HAP-1 (cell line): ENCODE measurements at regions not wholly inside any gene's neighbourhood (a gene's known extent, or its start where the extent isn't known, plus 50 kb on each side); places are given as distances from the start of the nearest gene placed in this dataset.
"Not testable (repeated sequence)": the region's sequence is repeated elsewhere in the genome, so short reads cannot be mapped to it uniquely, and the experiment has no call there.

Experiments used
- DNase-seq, 2 experiments: peaks; one replicate each; pipeline ENCODE4 v3.0.0-alpha.2; 2016 to 2020; ENCODE audit warnings: low spot score in 2 of 2
- H3K27me3 ChIP-seq: fragments of 250-450 bp; sonication (Bioruptor Pico); 2 replicates; pipeline ENCODE4 v1.5.1; 2020; ENCODE audit warnings: low read depth, mild to moderate bottlenecking, moderate library complexity
- H3K36me3 ChIP-seq: fragments of 250-450 bp; sonication (Bioruptor Pico); replicated peaks from 2 replicates; pipeline ENCODE4 v1.5.1; 2020; ENCODE audit warnings: mild to moderate bottlenecking
- H3K4me1 ChIP-seq: fragments of 250-450 bp; sonication (Bioruptor Pico); 2 replicates; pipeline ENCODE4 v1.5.1; 2020; ENCODE audit warnings: mild to moderate bottlenecking
- H3K4me3 ChIP-seq: fragments of 250-450 bp; sonication (Bioruptor Pico); 2 replicates; pipeline ENCODE4 v1.5.1; 2020; ENCODE audit warnings: mild to moderate bottlenecking, moderate library complexity
- H3K9me3 ChIP-seq: fragments of 250-450 bp; sonication (Bioruptor Pico); 2 replicates; pipeline ENCODE4 v1.5.1; 2020; ENCODE audit warnings: mild to moderate bottlenecking, moderate library complexity
- in situ Hi-C: fragments of 300-500 bp; cut with MboI; formaldehyde crosslinking; loops from 3 replicates; pipeline ENCODE4 v1.14.3; 2020; ENCODE audit warnings: low sequenced_read_pairs, inconsistent platforms, mixed read lengths

DNA sequence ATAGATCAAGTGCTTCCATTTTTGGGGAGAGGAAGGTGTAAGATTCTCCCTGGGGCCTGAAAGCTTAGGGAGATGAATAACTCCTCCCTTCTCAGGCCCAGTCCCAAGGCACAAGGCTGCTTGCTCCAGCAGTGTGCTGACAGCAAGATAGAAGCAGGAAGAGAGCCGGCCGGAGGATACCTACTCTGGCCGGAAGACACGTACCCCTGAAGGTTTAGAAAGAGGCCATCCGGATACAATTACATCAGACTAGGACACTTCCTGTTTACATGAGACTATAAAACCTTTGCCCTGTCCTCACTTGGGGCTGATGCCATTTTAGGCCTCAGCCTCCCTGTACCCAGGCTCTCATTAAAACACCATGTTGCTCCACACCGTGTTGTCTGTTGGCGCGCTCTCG is 329.9 kb downstream of the SV2B start:
- Histone ChIP-seq H3K36me3 (no peaks in the 10 kb centered on the region), H3K4me1 (no peaks in the 10 kb centered on the region), H3K4me3 (no peak overlapping the region), H3K27me3 (0 out of 2 replicates have a peak, but pooled peaks cover 2% of the 10 kb centered on the region), H3K9me3 (no peaks in the 10 kb centered on the region)
- no peak for DNase-seq
- in situ Hi-C loops: no loop called here

DNA sequence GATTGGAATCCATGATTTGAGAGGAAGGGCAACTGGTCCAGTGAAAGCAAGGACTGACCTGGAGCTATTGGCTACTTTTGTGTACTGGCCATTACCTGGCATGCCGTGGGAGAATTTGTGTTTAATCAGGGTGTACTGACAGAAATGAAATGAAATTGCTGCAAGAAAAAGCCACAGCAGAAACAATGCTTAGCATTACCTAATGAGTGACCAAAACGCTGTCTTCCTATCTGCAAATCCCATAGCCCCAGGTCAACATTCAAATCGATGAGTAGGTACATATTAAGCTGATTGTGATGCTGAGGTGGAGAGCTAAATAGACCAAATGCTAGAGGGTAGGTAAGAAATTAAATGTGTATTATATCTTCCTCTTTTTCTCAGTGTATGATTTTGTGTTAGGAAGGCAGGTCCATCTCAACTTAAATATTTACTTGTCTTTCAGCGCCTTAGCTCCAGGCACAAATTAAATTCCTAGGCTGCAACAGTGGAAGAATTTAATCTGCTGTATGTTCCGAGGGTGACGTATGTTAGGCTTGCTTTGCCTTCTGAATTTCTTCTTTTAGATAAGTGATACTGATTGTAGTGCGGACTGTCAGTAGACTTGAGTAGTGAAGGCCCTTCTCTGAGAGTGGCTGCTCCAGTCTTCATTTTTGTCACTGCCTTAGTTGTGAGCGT is 331.1 kb downstream of the SV2B start:
- Histone ChIP-seq H3K36me3 (no peaks in the 10 kb centered on the region), H3K9me3 (no peaks in the 10 kb centered on the region), H3K4me3 (no peak overlapping the region), H3K4me1 (no peaks in the 10 kb centered on the region), H3K27me3 (0 out of 2 replicates have a peak, but pooled peaks cover under 1% of the 10 kb centered on the region)
- in situ Hi-C loops: no loop called here
- DNase-seq: no peak

DNA sequence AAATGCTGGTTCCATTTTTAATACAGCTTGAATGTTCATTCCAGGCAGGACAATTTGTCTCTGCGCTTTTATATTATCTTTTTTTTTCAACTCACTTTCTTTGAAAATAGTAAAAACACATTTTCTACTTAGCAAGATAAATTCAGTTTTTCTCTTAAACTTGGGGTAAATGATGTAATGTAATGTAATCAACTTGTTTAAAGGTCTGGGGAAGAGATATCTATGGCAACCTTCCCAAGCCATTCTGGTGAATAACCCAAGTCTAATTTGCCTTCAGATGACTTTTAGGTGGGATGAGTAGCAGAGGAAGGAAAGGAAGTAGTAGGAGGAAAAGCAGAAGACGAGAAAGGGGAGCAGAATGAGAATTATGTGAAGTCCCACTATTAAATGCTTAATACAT is 335.1 kb downstream of the SV2B start:
- H3K4me1 ChIP-seq: no peaks in the 10 kb centered on the region
- no peaks in the 10 kb centered on the region for H3K9me3 ChIP-seq
- in situ Hi-C loops: no loop called here
- H3K4me3 ChIP-seq: no peak overlapping the region
- H3K27me3 ChIP-seq: no peaks in the 10 kb centered on the region
- no peaks in the 10 kb centered on the region for H3K36me3 ChIP-seq
- no peak for DNase-seq

DNA sequence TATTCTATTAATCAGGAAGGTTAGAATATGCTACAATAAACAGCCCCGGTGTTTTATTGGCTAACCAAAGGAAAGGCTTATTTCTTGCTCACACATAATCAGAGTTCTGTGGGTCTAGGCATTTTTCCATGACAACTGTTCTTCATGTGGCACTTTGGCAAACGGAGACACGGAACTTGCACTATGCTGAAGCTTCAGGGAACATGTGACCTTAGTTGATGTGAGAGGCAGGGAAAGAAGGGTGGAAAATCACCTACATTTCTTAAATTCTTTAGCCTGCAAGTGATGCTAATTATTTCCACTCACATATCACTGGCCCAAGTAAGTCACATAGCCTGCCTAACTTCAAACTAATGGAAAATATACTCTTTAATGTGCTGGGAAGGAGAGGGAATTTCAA is 344.6 kb downstream of the SV2B start:
- in situ Hi-C loops: no loop called here

DNA sequence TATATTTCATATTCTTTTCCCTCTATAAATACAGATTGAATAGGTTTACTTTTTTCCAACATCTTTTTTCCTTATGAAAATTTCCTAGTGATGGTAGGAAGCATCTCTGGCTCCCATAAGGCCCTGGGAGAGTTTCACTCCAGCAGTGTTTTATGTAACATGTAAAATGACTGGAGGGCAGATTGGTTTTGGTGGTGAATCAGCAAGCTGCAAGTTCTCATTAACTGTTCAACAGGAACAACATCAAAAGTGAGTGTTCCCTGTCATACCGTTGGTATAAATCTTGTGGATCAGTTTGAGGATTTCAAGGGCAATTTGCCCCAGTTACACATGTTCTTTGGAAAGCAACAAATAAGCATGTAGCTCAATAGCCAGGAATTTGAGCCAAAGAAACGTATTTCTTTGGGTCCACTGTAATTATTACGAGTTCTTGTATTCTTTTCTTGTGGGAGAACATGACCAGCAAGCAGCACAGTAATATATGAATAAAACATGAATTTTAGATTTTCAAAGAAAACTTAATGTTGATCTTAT is 345.7 kb downstream of the SV2B start:
- no peaks in the 10 kb centered on the region for H3K9me3 ChIP-seq
- in situ Hi-C loops: no loop called here
- no peaks in the 10 kb centered on the region for H3K4me1 ChIP-seq
- no peaks in the 10 kb centered on the region for H3K27me3 ChIP-seq
- DNase-seq: no peak
- no peak overlapping the region for H3K4me3 ChIP-seq
- no peaks in the 10 kb centered on the region for H3K36me3 ChIP-seq

More for the DNA sequence above, 344.6 kb downstream of the SV2B start:
- no peak overlapping the region for H3K4me3 ChIP-seq
- no peak for DNase-seq
- no peaks in the 10 kb centered on the region for H3K36me3 ChIP-seq
- H3K27me3 ChIP-seq: no peaks in the 10 kb centered on the region
- no peaks in the 10 kb centered on the region for H3K4me1 ChIP-seq
- H3K9me3 ChIP-seq: no peaks in the 10 kb centered on the region

DNA sequence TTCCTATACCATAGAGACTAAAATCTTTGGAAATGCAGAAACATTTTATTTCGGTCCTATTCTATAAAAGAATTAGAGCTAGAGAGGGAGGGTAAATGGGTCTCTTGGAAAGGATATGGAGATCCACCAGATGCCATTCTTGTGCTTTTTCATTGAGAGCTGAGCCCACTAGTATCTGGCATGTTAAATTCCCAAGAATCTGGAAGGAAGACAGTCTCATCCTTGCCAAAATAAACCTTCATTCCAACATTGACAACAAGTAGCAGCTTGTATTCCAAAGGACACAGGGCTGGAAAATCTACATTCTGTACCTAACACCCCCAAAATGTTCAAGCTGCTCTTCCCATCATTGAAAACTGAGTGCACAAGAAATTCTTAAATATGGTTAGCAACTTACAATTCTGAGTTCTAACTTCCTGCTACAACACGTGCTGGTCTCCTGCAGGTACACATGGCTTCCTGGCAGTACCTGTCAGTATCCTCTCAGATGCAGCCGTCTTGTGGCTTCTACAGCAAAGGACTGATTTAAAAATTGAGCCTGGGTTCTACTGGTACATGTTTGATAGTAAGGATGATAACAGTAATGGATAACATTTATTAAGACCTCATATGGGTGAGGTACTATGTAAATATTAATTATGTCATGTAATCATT is 348.1 kb downstream of the SV2B start:
- no peaks in the 10 kb centered on the region for H3K36me3 ChIP-seq
- no peaks in the 10 kb centered on the region for H3K4me1 ChIP-seq
- in situ Hi-C loops: no loop called here
- no peak overlapping the region for H3K4me3 ChIP-seq
- no peaks in the 10 kb centered on the region for H3K27me3 ChIP-seq
- no peaks in the 10 kb centered on the region for H3K9me3 ChIP-seq
- DNase-seq: no peak

DNA sequence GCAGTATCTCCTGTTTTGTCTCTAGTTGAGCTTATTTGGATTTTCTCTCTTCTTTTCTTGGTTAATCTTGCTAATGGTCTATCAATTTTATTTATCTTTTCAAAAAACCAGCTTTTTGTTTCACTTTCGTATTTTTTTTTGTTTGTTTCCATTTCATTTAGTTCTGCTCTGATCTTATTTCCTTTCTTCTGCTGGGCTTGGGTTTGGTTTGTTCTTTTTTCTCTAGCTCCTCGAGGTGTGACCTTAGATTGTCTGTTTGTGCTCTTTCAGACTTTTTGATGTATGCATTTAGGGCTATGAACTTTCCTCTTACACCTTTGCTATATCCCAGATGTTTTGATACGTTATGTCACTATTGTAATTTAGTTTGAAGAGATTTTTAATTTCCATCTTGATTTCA is 353.3 kb downstream of the SV2B start:
- H3K4me3 ChIP-seq, H3K4me1 ChIP-seq, H3K36me3 ChIP-seq, DNase-seq, in situ Hi-C loops, H3K9me3 ChIP-seq, H3K27me3 ChIP-seq: not testable (repeated sequence)

DNA sequence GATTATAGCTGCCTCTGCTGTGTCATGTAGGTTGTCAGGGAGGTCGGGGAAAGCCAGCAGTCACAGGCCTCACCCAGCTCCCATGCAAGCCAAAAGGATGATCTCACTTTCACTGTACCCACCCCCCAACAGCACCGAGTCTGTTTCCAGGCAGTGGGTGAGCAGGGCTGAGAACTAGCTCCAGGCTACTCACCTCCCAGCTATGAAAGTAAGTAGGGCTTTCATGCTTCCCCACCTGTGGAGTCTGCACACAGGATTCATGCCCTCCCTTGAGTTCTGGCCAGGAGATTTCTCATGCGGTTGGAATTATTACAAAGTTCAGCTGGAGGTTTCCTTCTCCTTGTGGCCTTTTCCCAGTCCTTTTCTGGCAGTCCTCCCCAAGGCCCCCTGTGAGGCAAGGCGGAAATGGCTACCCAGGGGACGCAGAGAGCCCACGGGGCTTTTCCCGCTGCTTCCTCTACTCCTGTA is 356.2 kb downstream of the SV2B start:
- no peaks in the 10 kb centered on the region for H3K4me1 ChIP-seq
- no peaks in the 10 kb centered on the region for H3K36me3 ChIP-seq
- H3K27me3 ChIP-seq: no peaks in the 10 kb centered on the region
- no peak overlapping the region for H3K4me3 ChIP-seq
- in situ Hi-C loops: no loop called here
- no peaks in the 10 kb centered on the region for H3K9me3 ChIP-seq
- no peak for DNase-seq

DNA sequence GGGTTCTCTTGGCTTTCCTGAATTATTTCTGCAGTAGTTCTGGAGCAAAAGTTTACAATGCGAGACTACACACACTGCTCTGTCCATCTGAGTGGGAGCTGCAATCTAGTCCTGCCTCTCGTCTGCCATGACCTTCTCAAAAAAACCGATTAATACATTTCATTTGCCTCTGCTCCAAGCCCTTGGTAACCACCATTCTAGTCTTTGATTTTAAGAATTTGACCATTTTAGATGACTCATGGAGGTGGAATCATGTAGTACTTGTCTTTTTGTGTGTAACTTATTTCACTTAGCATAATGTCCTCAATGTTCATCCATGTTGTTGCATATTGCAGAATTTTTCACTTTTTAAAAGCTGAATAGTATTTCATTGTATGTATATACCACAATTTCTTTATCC is 356.9 kb downstream of the SV2B start:
- no peak for DNase-seq
- Histone ChIP-seq H3K27me3 (no peaks in the 10 kb centered on the region), H3K4me3 (no peak overlapping the region), H3K9me3 (no peaks in the 10 kb centered on the region), H3K36me3 (no peaks in the 10 kb centered on the region), H3K4me1 (no peaks in the 10 kb centered on the region)
- in situ Hi-C loops: no loop called here

DNA sequence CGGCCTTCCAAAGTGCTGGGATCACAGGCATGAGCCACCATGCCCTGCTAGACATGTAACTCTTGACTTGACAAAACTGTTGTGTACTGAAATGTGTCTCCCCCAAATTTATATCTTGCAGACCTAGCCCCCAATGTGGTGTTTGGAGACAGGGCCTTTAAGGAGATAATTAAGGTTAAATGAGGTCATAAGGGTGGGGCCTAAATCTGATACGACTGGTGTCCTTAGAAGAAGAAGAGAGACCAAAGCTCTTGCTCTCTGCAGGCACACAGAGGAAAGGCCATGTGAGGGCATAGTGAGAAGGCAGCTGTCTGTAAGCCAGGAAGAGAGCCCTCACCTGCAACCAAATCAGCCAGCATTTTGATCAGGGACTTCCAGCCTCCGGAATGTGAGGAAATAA is 361.3 kb downstream of the SV2B start:
- no peaks in the 10 kb centered on the region for H3K36me3 ChIP-seq
- no peak overlapping the region for H3K4me3 ChIP-seq
- H3K27me3 ChIP-seq: no peaks in the 10 kb centered on the region
- in situ Hi-C loops: no loop called here
- DNase-seq: no peak
- no peaks in the 10 kb centered on the region for H3K9me3 ChIP-seq
- H3K4me1 ChIP-seq: no peaks in the 10 kb centered on the region

DNA sequence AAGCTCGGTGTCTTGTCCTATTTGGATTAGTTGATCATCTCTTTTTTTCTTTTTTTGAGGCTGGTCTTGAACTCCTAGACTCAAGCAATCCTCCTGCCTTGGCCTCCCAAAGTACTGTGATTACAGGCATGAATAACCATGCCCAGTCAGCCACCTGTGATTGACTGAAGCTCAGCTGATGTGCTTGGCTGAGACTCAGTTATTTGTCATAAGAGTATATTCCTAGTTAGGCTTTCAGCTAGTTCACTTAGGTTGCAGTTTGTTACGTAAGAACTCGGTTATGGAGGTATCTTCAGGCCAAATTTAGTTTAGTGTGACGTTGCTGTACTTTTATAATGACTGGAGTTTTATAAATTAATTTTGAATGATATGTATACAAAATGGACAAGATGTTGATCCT is 365.0 kb downstream of the SV2B start:
- no peaks in the 10 kb centered on the region for H3K36me3 ChIP-seq
- no peaks in the 10 kb centered on the region for H3K4me1 ChIP-seq
- H3K4me3 ChIP-seq: no peak overlapping the region
- in situ Hi-C loops: no loop called here
- no peaks in the 10 kb centered on the region for H3K27me3 ChIP-seq
- no peak for DNase-seq
- H3K9me3 ChIP-seq: no peaks in the 10 kb centered on the region

DNA sequence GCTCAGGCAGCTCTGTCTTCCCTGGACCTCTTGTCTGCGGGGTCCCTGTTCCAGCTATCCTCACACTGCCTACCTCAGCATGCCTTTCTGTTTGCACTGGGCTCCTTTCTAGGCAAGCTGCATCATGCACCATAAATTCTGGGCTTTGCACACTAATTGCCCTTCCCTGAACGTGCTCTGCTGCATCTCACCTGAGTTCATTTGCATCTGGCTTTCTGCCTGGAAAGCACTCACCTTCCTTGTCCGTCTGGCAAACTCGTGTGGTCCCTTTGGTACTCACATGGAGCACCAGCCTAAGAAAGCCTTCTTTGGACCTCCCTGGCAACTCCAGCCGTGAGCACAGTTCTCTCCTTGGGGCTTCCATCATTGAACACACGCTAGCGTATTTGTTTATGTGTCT is 365.6 kb downstream of the SV2B start:
- in situ Hi-C loops: no loop called here
- no peak for DNase-seq
- Histone ChIP-seq H3K4me3 (no peak overlapping the region), H3K9me3 (no peaks in the 10 kb centered on the region), H3K27me3 (no peaks in the 10 kb centered on the region), H3K4me1 (no peaks in the 10 kb centered on the region), H3K36me3 (no peaks in the 10 kb centered on the region)

DNA sequence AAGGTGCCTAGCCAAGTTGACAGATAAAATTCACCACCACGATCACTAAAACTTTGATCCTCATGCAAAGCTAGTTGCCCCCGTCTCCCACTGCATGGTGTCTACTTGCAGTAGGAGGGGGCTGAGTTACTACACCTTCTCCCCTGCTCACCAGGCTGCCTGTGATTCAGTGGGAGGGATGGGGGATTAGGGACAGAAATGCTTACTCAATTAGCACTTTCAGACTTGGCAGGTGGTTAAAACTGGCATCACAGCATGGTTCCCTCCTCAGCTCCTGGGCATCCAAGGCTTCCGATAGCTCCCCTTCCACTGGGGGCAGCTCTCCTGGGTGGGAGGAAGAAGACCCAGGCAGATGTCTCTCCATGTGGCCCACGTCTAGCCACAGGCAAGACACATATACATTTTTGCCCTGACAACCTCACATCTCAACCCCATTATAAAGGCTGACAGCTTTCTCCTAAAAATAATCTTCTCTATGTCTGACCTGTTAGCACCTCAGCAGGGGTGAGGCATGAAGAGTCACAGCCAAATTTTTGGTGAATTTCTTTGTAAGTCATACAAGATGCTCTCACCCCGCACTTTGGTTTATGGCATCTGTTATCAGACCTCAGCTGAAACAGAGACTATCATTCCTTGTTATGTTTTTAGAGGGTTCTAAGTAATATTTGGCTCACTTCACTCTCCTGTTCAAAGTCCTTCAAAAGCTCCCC is 369.0 kb downstream of the SV2B start:
- no peaks in the 10 kb centered on the region for H3K27me3 ChIP-seq
- no peaks in the 10 kb centered on the region for H3K9me3 ChIP-seq
- in situ Hi-C loops: no loop called here
- no peaks in the 10 kb centered on the region for H3K36me3 ChIP-seq
- DNase-seq: no peak
- H3K4me3 ChIP-seq: no peak overlapping the region
- H3K4me1 ChIP-seq: no peaks in the 10 kb centered on the region
